NT2/D1 (cell line): ENCODE measurements at regions not wholly inside any gene's neighbourhood (a gene's known extent, or its start where the extent isn't known, plus 50 kb on each side); places are given as distances from the start of the nearest gene placed in this dataset.

Experiments used
- DNase-seq: peaks from one replicate; pipeline ENCODE4 v3.0.0-alpha.2; 2011; ENCODE audit warnings: low read depth, low spot score
- H3K27me3 ChIP-seq: 2 replicates; pipeline ENCODE4 v1.6.0; 2011; ENCODE audit warnings: mild to moderate bottlenecking; ENCODE audit not compliant: insufficient read length, insufficient read depth
- H3K36me3 ChIP-seq: 2 replicates; pipeline ENCODE4 v1.6.1; 2011; ENCODE audit warnings: mild to moderate bottlenecking, low read length, mixed read lengths; ENCODE audit not compliant: insufficient read depth, insufficient read length
- H3K4me1 ChIP-seq: 2 replicates; pipeline ENCODE4 v1.5.1; 2011; ENCODE audit not compliant: insufficient read depth, insufficient read length
- H3K4me3 ChIP-seq: 2 replicates; pipeline ENCODE4 v1.5.1; 2011; ENCODE audit warnings: low read depth; ENCODE audit not compliant: insufficient read length
- H3K9ac ChIP-seq: 2 replicates; pipeline ENCODE4 v1.6.0; 2011; ENCODE audit warnings: low read depth; ENCODE audit not compliant: insufficient read length
- H3K9me3 ChIP-seq: 2 replicates; pipeline ENCODE4 v1.5.1; 2011; ENCODE audit warnings: mild to moderate bottlenecking, low read length; ENCODE audit not compliant: insufficient read depth
- SUZ12 ChIP-seq: IDR thresholded peaks from 2 replicates; pipeline ENCODE4 v1.6.1; 2011; ENCODE audit not compliant: insufficient read length, insufficient read depth; ENCODE audit errors: extremely low read depth
- YY1 ChIP-seq: IDR thresholded peaks from 2 replicates; pipeline ENCODE4 v1.6.1; 2011; ENCODE audit not compliant: insufficient read length, insufficient read depth
- ZNF274 ChIP-seq: IDR thresholded peaks from 2 replicates; pipeline ENCODE4 v1.6.1; 2011; ENCODE audit warnings: mild to moderate bottlenecking, low read depth, low read length

DNA sequence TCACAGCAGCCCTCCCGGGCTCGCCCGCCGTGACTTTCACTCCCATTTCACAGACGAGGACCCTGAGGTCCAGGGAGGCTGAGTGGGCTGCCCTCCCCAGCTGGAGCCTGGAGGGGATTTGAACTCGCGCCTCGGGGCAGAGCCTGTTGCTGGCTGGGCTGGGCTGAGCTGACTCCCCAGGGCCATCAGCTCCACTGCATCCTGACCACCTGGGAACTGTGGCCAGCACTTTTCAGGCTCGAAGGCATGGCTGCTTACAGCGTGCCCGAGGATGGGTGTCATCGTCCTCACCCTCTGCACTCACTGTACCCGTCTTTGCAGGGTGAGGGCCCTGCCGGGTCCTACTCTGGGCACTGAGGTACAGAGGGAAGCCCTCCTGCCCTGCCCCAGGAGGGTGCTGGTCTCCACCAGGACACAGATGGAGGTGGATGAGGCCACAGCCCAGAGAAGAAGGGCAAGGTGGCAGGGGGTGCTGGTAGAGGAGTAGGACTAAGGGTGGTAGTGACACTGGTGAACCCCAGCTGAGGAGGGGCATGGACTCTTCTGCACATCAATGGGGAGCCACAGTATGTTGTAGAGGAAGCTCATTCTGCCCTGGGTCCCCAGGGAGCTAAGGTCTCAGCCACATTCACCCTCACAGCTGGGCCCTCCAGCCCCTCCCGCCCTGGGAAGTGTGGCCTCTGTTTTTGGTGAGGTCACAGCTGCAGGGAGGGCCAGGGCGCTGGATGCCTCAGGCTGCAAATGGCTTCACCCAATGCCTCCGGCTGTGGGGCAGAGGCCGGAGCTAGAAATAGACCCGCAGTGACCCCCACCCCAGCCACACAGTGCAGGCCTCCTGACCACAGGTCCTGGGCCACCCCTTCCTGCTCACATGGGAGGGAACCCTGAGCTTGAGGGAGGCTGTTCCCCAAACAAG, 365.1 kb upstream of the SFSWAP start:
- H3K27me3 ChIP-seq = no peaks in the 10 kb centered on the region
- H3K36me3 ChIP-seq = no peaks in the 10 kb centered on the region
- TF ChIP-seq SUZ12 (no peak), ZNF274 (no peak), YY1 (no peak)
- H3K9me3 ChIP-seq = no peaks in the 10 kb centered on the region
- H3K9ac ChIP-seq = peak overlapping the region; percentile 22
- peaks cover 21% of the 10 kb centered on the region for H3K4me1 ChIP-seq
- H3K4me3 ChIP-seq = no peak overlapping the region
- DNase-seq = no peak

DNA sequence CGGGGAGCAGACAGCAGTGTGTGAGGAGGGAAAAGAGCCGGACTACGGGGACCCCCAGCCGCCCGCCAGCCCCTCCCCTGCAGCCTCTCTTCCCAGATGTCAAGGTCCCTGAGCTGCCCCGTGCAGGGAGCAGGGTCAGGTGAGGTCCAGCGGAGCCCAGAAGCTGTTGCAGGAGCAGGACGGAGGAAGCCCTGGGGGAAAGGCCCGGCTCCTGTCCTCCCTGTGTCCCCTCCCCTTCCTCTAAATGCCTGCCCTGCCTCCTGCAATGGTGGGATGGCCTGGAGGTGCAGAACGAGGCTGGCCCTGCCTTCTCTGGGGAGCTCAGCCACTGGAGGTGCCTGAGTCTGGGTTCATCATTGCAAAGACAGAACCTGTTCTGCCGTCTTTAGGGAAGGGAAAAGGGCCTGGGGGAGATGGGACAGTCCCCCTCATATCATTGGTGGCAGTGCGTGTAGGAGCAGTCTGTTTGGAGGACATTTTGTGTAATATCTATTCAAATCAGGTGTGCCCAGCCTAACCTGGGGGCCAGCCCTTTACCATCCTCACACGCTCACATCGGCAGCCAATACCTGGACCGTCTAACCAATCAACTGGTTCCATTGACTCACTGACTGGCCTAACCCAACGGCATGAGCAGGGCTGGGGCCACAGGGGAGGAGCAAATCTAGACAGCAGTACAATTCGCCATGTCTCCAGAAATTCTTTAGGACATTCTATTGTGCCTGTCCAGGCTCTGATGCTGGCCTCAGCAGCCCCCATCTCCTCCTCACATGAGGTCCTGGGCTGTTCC, 364.1 kb upstream of the SFSWAP start:
- H3K4me3 ChIP-seq = no peak overlapping the region
- H3K9ac ChIP-seq = no peak overlapping the region
- TF ChIP-seq ZNF274 = no peak
- TF ChIP-seq YY1 = no peak
- no peak for TF ChIP-seq SUZ12
- peaks cover 21% of the 10 kb centered on the region for H3K4me1 ChIP-seq
- no peaks in the 10 kb centered on the region for H3K9me3 ChIP-seq
- H3K27me3 ChIP-seq = no peaks in the 10 kb centered on the region
- H3K36me3 ChIP-seq = no peaks in the 10 kb centered on the region
- no peak for DNase-seq

DNA sequence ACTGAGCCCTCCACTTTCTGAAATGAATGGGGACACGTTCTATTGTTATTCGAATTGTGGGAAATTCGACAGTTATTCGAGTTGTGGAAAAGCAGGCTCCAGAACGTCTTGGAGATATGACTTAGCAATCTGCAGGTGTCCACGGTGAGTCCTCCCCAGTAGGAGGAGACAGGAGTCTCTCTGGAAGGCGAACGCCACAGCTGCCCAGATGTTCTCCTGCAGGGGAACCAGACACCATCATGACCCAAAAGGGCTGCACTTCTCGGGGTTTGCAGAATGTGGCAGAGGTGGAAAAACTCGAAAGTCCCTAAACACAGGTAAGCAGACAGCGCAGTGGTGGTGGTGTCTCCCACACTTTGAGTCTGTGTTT, 363.6 kb upstream of the SFSWAP start:
- DNase-seq = no peak
- peaks cover 21% of the 10 kb centered on the region for H3K4me1 ChIP-seq
- no peak overlapping the region for H3K4me3 ChIP-seq
- no peak overlapping the region for H3K9ac ChIP-seq
- H3K27me3 ChIP-seq = no peaks in the 10 kb centered on the region
- no peaks in the 10 kb centered on the region for H3K9me3 ChIP-seq
- no peaks in the 10 kb centered on the region for H3K36me3 ChIP-seq
- TF ChIP-seq YY1 = no peak

DNA sequence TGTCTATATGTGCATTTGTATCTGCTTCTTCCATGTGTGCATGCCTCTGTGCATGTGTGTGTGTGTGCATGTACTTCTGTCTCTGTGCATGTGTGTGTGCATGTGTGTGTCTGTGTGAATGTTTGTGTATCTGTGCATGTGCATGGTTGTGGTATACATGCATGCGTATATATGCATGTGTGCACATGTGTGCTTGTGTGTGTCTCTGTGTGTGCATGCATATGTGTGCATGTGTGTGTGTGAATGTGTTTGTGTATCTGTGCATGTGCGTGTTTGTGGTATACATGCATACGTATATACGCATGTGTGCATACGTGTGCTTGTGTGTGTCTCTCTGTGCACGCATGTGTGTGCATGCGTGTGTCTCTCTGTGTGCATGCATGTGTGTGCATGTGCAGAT, 363.2 kb upstream of the SFSWAP start:
- TF ChIP-seq SUZ12 (no peak), ZNF274 (no peak), YY1 (no peak)
- Histone ChIP-seq H3K9me3 (no peaks in the 10 kb centered on the region), H3K4me3 (no peak overlapping the region), H3K4me1 (peaks cover 21% of the 10 kb centered on the region), H3K27me3 (no peaks in the 10 kb centered on the region), H3K36me3 (no peaks in the 10 kb centered on the region), H3K9ac (no peak overlapping the region)
- no peak for DNase-seq

DNA sequence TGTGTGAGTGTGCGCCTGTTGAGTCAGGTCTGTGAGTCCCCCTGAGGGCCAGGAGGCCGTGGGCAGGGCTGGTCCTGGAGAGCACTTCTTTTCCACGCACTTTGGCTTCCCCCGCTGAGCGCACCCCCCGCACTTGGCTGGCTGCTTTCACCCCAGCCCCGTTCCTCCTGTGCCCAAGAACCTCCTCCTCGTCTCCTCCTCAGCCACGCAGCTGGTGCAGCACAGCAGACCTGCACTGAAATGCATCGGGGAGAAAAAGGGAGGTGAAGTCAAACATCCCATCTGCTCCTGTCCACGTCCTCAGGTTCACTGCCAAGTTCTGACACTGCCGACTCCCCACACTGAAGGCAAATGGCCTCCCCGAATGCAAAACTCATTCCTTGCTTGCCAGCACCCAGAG, 362.7 kb upstream of the SFSWAP start:
- no peak overlapping the region for H3K4me3 ChIP-seq
- no peaks in the 10 kb centered on the region for H3K9me3 ChIP-seq
- H3K9ac ChIP-seq = peak overlapping the region; percentile 1
- DNase-seq = no peak
- no peak for TF ChIP-seq YY1
- TF ChIP-seq ZNF274 = no peak
- TF ChIP-seq SUZ12 = no peak
- no peaks in the 10 kb centered on the region for H3K27me3 ChIP-seq
- no peaks in the 10 kb centered on the region for H3K36me3 ChIP-seq
- H3K4me1 ChIP-seq = peaks cover 21% of the 10 kb centered on the region

DNA sequence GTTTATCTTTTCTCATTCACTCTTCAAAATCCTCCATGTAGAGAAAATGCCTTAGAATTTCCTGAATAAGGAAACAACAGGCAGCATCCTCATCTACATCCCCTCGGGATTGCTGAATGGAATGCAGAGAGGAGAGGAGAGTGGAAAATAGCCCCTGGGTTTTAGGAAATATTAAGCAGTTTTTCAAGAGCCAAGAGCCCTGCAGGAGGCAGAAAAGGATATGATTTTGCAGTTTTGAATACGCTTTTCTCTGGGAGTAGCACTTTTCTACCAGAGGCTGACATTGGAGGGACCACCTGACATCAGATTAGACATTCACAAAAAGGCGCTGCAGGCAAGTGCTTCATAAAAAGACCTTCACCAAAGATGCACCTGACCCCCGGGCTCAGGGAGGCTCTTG, 362.2 kb upstream of the SFSWAP start:
- H3K4me1 ChIP-seq = peaks cover 21% of the 10 kb centered on the region
- no peak for DNase-seq
- H3K4me3 ChIP-seq = no peak overlapping the region
- no peaks in the 10 kb centered on the region for H3K9me3 ChIP-seq
- H3K36me3 ChIP-seq = no peaks in the 10 kb centered on the region
- H3K9ac ChIP-seq = no peak overlapping the region
- no peak for TF ChIP-seq SUZ12
- no peak for TF ChIP-seq ZNF274
- no peak for TF ChIP-seq YY1
- H3K27me3 ChIP-seq = no peaks in the 10 kb centered on the region

DNA sequence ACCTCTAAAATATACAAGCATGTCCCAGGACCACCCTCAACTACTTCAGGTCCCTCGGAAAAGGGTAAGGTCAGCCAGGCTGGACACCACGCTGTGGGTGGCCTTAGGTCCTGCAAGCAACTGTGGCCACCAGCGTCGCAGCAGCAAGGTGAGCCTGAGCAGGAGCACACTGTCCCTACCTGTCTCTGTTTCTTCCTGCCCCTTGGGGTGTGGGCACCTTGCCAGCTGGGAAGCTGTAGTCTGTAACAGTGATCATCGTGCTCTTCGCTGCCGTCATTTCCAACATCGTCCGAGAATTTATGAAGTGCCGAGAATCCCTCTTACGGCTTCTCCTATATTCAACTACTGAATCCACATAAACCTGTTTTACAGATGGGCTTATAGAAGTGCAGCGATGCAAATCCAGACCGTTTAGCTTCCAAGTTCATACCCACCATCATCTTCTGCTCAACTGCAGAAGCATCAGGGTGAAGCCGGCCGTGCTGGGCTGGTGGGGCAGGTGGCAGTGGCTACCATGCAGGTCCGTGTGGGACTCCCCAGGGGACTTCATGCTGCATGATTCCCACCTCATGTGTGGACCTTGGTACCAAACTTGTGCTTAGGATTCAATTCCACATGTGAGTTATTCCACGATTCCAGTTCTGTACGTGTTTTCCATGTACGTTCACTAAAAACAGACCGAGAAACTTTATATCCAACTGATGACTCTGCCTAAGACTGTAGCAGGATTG, 361.3 kb upstream of the SFSWAP start:
- Histone ChIP-seq H3K4me1 (peaks cover 21% of the 10 kb centered on the region), H3K27me3 (no peaks in the 10 kb centered on the region), H3K9ac (no peak overlapping the region), H3K9me3 (no peaks in the 10 kb centered on the region), H3K4me3 (no peak overlapping the region), H3K36me3 (no peaks in the 10 kb centered on the region)
- TF ChIP-seq YY1 = no peak
- TF ChIP-seq SUZ12 = no peak
- TF ChIP-seq ZNF274 = no peak
- DNase-seq = no peak
